Liver (tissue), 8 donors: ENCODE measurements at regions not wholly inside any gene's neighbourhood (a gene's known extent, or its start where the extent isn't known, plus 50 kb on each side); places are given as distances from the start of the nearest gene placed in this dataset.

ENCODE experiments used
- DNase-seq: peaks from one replicate; pipeline ENCODE4 v3.0.0-alpha.2; 2017; ENCODE audit warnings: low spot score
- H3K27ac ChIP-seq, 2 donors: one replicate each; pipeline ENCODE4 v1.7.0; 2013; ENCODE audit warnings: inconsistent platforms in 2 of 2, low read length in 2 of 2, control low read depth in 1 of 2, low read depth in 1 of 2, mild to moderate bottlenecking in 1 of 2
- H3K27me3 ChIP-seq, 4 donors: one replicate each; pipeline versions ENCODE4 v1.6.1 to v1.7.0; 2013; ENCODE audit warnings: low read length in 3 of 4, inconsistent platforms in 1 of 4, mild to moderate bottlenecking in 1 of 4, moderate library complexity in 1 of 4; ENCODE audit not compliant: control insufficient read depth in 4 of 4, insufficient read depth in 4 of 4
- H3K36me3 ChIP-seq, 4 donors: one replicate each; pipeline versions ENCODE4 v1.6.1 to v1.7.0; 2013; ENCODE audit warnings: low read length in 3 of 4, mild to moderate bottlenecking in 3 of 4, low read depth in 1 of 4, moderate library complexity in 1 of 4; ENCODE audit not compliant: control insufficient read depth in 4 of 4, insufficient read depth in 3 of 4
- H3K4me1 ChIP-seq, 4 donors: one replicate each; pipeline versions ENCODE4 v1.6.1 to v1.7.0; 2013; ENCODE audit warnings: low read length in 3 of 4, mild to moderate bottlenecking in 3 of 4, moderate library complexity in 1 of 4; ENCODE audit not compliant: control insufficient read depth in 4 of 4, insufficient read depth in 4 of 4
- H3K4me3 ChIP-seq, 3 donors: one replicate each; pipeline versions ENCODE4 v1.6.1 to v1.7.0; 2013; ENCODE audit warnings: low read length in 3 of 3, control low read depth in 1 of 3, low read depth in 1 of 3, mild to moderate bottlenecking in 1 of 3
- H3K9ac ChIP-seq, 2 donors: one replicate each; pipeline ENCODE4 v1.7.0; 2013; ENCODE audit warnings: low read length in 2 of 2, mild to moderate bottlenecking in 2 of 2, moderate library complexity in 2 of 2, control low read depth in 1 of 2, low read depth in 1 of 2
- H3K9me3 ChIP-seq, 4 donors: one replicate each; pipeline versions ENCODE4 v1.6.1 to v1.7.0; 2013; ENCODE audit warnings: low read length in 3 of 4; ENCODE audit not compliant: control insufficient read depth in 4 of 4
- ATF3 ChIP-seq: IDR thresholded peaks from 2 replicates; pipeline ENCODE4 v1.6.1; 2016; ENCODE audit warnings: antibody characterized with exemption
- EGR1 ChIP-seq, 2 donors: IDR thresholded peaks; 2 replicates each; pipeline ENCODE4 v1.6.1; 2016 to 2018; ENCODE audit warnings: antibody characterized with exemption in 2 of 2, low read depth in 2 of 2
- FOXA1 ChIP-seq: IDR thresholded peaks from 2 replicates; pipeline ENCODE4 v1.6.1; 2016; ENCODE audit warnings: antibody characterized with exemption
- FOXA2 ChIP-seq: IDR thresholded peaks from 2 replicates; pipeline ENCODE4 v1.6.1; 2016; ENCODE audit warnings: antibody characterized with exemption
- GABPA ChIP-seq, 2 donors: IDR thresholded peaks in 1 of 2; conservative IDR thresholded peaks in 1 of 2; 2 replicates each; pipeline ENCODE4 v1.6.1; 2016; ENCODE audit warnings: antibody characterized with exemption in 2 of 2, mild to moderate bottlenecking in 1 of 2, moderate library complexity in 1 of 2
- HNF4A ChIP-seq, 2 donors: conservative IDR thresholded peaks; 2 replicates each; pipeline ENCODE4 v1.6.1; 2016; ENCODE audit warnings: antibody characterized with exemption in 2 of 2, mild to moderate bottlenecking in 2 of 2
- JUND ChIP-seq, 2 donors: IDR thresholded peaks; 2 replicates each; pipeline ENCODE4 v1.6.1; 2016; ENCODE audit warnings: antibody characterized with exemption in 2 of 2
- MAX ChIP-seq: IDR thresholded peaks from 2 replicates; pipeline ENCODE4 v1.6.1; 2016; ENCODE audit warnings: antibody characterized with exemption
- NR2F2 ChIP-seq: IDR thresholded peaks from 2 replicates; pipeline ENCODE4 v1.6.1; 2016; ENCODE audit warnings: antibody characterized with exemption
- RAD21 ChIP-seq, 2 donors: IDR thresholded peaks; 2 replicates each; pipeline ENCODE4 v1.6.1; 2016; ENCODE audit warnings: antibody characterized with exemption in 2 of 2, mild to moderate bottlenecking in 2 of 2
- REST ChIP-seq: IDR thresholded peaks from 2 replicates; pipeline ENCODE4 v1.6.1; 2016; ENCODE audit warnings: antibody characterized with exemption, mild to moderate bottlenecking
- RXRA ChIP-seq, 2 donors: IDR thresholded peaks; 2 replicates each; pipeline ENCODE4 v1.6.1; 2017 to 2018; ENCODE audit warnings: antibody characterized with exemption in 2 of 2, mild to moderate bottlenecking in 1 of 2
- SP1 ChIP-seq: IDR thresholded peaks from 2 replicates; pipeline ENCODE4 v1.6.1; 2018; ENCODE audit warnings: antibody characterized with exemption, mild to moderate bottlenecking
- YY1 ChIP-seq: IDR thresholded peaks from 2 replicates; pipeline ENCODE4 v1.6.1; 2016; ENCODE audit warnings: antibody characterized with exemption, mild to moderate bottlenecking
- WGBS: extraction: QIAGEN DNeasy Blood & Tissue Kit; methylation state at CpG from one replicate; pipeline ENCODE4 v1.1.7; 2013; 5-methylcytosine and 5-hydroxymethylcytosine counted together
- TF ChIP-seq, protein P1 (sequence below): IDR thresholded peaks from 2 replicates; pipeline ENCODE4 v1.6.1; 2016; ENCODE audit warnings: antibody characterized with exemption
- TF ChIP-seq, protein P2 (sequence below): fragments of 150-350 bp; IDR thresholded peaks from 2 replicates; pipeline ENCODE4 v1.5.1; 2017; ENCODE audit warnings: improper control_type of control experiment, low read depth, low read length; ENCODE audit not compliant: missing input control
- donor health status: healthy.
- donor health status: healthy.
- donor health status: healthy.
- donor health status: healthy.
- donor health status: healthy.

DNA sequence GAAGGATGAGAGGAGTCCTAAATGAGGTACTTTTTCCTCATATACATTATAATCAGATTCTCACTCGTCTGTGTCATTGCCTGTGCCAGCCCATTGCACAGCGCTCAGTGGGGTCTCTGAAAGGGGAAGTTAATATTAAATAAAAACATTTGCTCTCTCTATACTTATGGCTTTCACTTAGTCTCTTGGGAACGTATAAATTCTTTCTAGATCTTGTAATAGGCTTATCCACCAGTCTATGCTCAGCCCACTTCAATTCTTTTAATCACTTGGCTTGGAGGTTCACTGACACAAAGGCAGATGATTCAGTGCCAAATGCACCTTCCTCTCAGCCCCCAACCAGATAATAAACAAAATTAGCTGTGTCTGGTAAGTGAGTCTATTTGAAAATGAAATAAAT, 164.3 kb upstream of the OGFRL1 start:
- no peak overlapping the region for H3K9ac ChIP-seq
- 69% methylated on average over 3 of the region's 3 CpGs for WGBS
- no peak overlapping the region for H3K27ac ChIP-seq
- no peaks in the 10 kb centered on the region for H3K36me3 ChIP-seq
- no peak overlapping the region for H3K4me3 ChIP-seq
- no peak for DNase-seq
- no peaks in the 10 kb centered on the region for H3K27me3 ChIP-seq
- no peak for TF ChIP-seq MAX
- no peak for TF ChIP-seq RXRA (IDR thresholded peaks at IDR 0.05)
- no peak for TF ChIP-seq SP1
- TF ChIP-seq, protein P1, sequence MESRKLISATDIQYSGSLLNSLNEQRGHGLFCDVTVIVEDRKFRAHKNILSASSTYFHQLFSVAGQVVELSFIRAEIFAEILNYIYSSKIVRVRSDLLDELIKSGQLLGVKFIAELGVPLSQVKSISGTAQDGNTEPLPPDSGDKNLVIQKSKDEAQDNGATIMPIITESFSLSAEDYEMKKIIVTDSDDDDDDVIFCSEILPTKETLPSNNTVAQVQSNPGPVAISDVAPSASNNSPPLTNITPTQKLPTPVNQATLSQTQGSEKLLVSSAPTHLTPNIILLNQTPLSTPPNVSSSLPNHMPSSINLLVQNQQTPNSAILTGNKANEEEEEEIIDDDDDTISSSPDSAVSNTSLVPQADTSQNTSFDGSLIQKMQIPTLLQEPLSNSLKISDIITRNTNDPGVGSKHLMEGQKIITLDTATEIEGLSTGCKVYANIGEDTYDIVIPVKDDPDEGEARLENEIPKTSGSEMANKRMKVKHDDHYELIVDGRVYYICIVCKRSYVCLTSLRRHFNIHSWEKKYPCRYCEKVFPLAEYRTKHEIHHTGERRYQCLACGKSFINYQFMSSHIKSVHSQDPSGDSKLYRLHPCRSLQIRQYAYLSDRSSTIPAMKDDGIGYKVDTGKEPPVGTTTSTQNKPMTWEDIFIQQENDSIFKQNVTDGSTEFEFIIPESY, result no peak
- no peak for TF ChIP-seq YY1
- TF ChIP-seq NR2F2, result no peak
- H3K4me1 ChIP-seq, result no peaks in the 10 kb centered on the region
- H3K9me3 ChIP-seq, result peaks cover 0 to 4% (median under 1%) of the 10 kb centered on the region in 4 donors

GRCh38 chr6:71125216-71125615, 163.4 kb upstream of the OGFRL1 start:
- no peak overlapping the region for H3K4me3 ChIP-seq
- peaks cover 0 to 4% (median 0%) of the 10 kb centered on the region in 4 donors for H3K9me3 ChIP-seq
- H3K27ac ChIP-seq, result no peak overlapping the region
- DNase-seq, result no peak
- H3K4me1 ChIP-seq, result no peaks in the 10 kb centered on the region
- H3K36me3 ChIP-seq, result no peaks in the 10 kb centered on the region
- TF ChIP-seq, protein P1, result no peak
- no peak for TF ChIP-seq YY1
- TF ChIP-seq NR2F2, result no peak
- no peak for TF ChIP-seq REST
- no peak for TF ChIP-seq EGR1 (IDR thresholded peaks at IDR 0.05; ENCODE audit: low read depth in 2 of 2)
- no peak for TF ChIP-seq GABPA (IDR thresholded peaks at IDR 0.05 in 1 of 2, conservative IDR thresholded peaks at IDR 0.05 in 1 of 2)
- no peak for TF ChIP-seq RAD21 (IDR thresholded peaks at IDR 0.05)
- TF ChIP-seq FOXA1, result no peak
- TF ChIP-seq HNF4A (conservative IDR thresholded peaks at IDR 0.05), result no peak
- no peak for TF ChIP-seq ATF3
- no peak for TF ChIP-seq FOXA2
- TF ChIP-seq, protein P2, sequence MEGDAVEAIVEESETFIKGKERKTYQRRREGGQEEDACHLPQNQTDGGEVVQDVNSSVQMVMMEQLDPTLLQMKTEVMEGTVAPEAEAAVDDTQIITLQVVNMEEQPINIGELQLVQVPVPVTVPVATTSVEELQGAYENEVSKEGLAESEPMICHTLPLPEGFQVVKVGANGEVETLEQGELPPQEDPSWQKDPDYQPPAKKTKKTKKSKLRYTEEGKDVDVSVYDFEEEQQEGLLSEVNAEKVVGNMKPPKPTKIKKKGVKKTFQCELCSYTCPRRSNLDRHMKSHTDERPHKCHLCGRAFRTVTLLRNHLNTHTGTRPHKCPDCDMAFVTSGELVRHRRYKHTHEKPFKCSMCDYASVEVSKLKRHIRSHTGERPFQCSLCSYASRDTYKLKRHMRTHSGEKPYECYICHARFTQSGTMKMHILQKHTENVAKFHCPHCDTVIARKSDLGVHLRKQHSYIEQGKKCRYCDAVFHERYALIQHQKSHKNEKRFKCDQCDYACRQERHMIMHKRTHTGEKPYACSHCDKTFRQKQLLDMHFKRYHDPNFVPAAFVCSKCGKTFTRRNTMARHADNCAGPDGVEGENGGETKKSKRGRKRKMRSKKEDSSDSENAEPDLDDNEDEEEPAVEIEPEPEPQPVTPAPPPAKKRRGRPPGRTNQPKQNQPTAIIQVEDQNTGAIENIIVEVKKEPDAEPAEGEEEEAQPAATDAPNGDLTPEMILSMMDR, result no peak
- no peak for TF ChIP-seq JUND (IDR thresholded peaks at IDR 0.05)
- H3K27me3 ChIP-seq, result no peaks in the 10 kb centered on the region
- H3K9ac ChIP-seq, result no peak overlapping the region
